Fibroblast of skin of left quadriceps (primary cell): ENCODE measurements at regions not wholly inside any gene's neighbourhood (a gene's known extent, or its start where the extent isn't known, plus 50 kb on each side); places are given as distances from the start of the nearest gene placed in this dataset.
"Not testable (repeated sequence)": the region's sequence is repeated elsewhere in the genome, so short reads cannot be mapped to it uniquely, and the experiment has no call there.

Experiments used
- DNase-seq, 2 experiments: peaks; one replicate each; pipeline ENCODE4 v3.0.0-alpha.2; 2013; ENCODE audit warnings: low read depth in 2 of 2

GRCh38 chr15:77909182-77909940 is 168.2 kb downstream of the TBC1D2B start:
- no peak for DNase-seq

- not testable (repeated sequence) for DNase-seq
Observed at GRCh38 chr15:77908752-77909111, 168.8 kb downstream of the TBC1D2B start.

- no peak for DNase-seq
Observed at GRCh38 chr15:77907824-77908751, 169.4 kb downstream of the TBC1D2B start.

GRCh38 chr15:77906062-77906990 is 171.2 kb downstream of the TBC1D2B start:
- DNase-seq, result not testable (repeated sequence)

- DNase-seq, result no peak
Observed at GRCh38 chr15:77905301-77905920, 172.1 kb downstream of the TBC1D2B start.

GRCh38 chr15:77904901-77905300 is 172.6 kb downstream of the TBC1D2B start:
- no peak for DNase-seq

GRCh38 chr15:77904436-77904821 is 173.1 kb downstream of the TBC1D2B start:
- DNase-seq, result no peak

- not testable (repeated sequence) for DNase-seq
Observed at GRCh38 chr15:77903761-77904435, 173.6 kb downstream of the TBC1D2B start.

GRCh38 chr15:77902921-77903760 is 174.4 kb downstream of the TBC1D2B start:
- not testable (repeated sequence) for DNase-seq

GRCh38 chr15:77901921-77902750 is 175.4 kb downstream of the TBC1D2B start:
- no peak for DNase-seq

GRCh38 chr15:77901251-77901881 is 176.1 kb downstream of the TBC1D2B start:
- no peak for DNase-seq

- DNase-seq, result not testable (repeated sequence)
Observed at GRCh38 chr15:77900331-77900963, 177.1 kb downstream of the TBC1D2B start.

- not testable (repeated sequence) for DNase-seq
Observed at GRCh38 chr15:77899776-77900175, 177.7 kb downstream of the TBC1D2B start.

- DNase-seq, result no peak
Observed at GRCh38 chr15:77898811-77899730, 178.4 kb downstream of the TBC1D2B start.

GRCh38 chr15:77897896-77898406 is 179.6 kb downstream of the TBC1D2B start:
- no peak for DNase-seq

- not testable (repeated sequence) for DNase-seq
Observed at GRCh38 chr15:77897113-77897895, 180.2 kb downstream of the TBC1D2B start.
